GM19035 (cell line): ENCODE measurements at regions not wholly inside any gene's neighbourhood (a gene's known extent, or its start where the extent isn't known, plus 50 kb on each side); places are given as distances from the start of the nearest gene placed in this dataset.
"Not testable (repeated sequence)": the region's sequence is repeated elsewhere in the genome, so short reads cannot be mapped to it uniquely, and the experiment has no call there.

Source experiments
- ATAC-seq: cut with Tn5 transposase; IDR thresholded peaks from one replicate; pipeline ENCODE4 v1.9.1; 2021; ENCODE audit not compliant: unreplicated experiment

- ATAC-seq: no peak
Measured at GRCh38 chr16:51237861-51238378, 86.8 kb upstream of the SALL1 start.

- no peak for ATAC-seq
Measured at GRCh38 chr16:51237207-51237606, 86.1 kb upstream of the SALL1 start.

GRCh38 chr16:51236583-51236982, 85.5 kb upstream of the SALL1 start:
- ATAC-seq: no peak

GRCh38 chr16:51231702-51232101, 80.6 kb upstream of the SALL1 start:
- no peak for ATAC-seq

GRCh38 chr16:51230035-51230434, 79.0 kb upstream of the SALL1 start:
- not testable (repeated sequence) for ATAC-seq

- ATAC-seq: no peak
Measured at GRCh38 chr16:51228097-51228659, 77.1 kb upstream of the SALL1 start.

GRCh38 chr16:51225878-51226277, 74.8 kb upstream of the SALL1 start:
- no peak for ATAC-seq

GRCh38 chr16:51224317-51224716, 73.2 kb upstream of the SALL1 start:
- no peak for ATAC-seq

GRCh38 chr16:51222016-51222415, 70.9 kb upstream of the SALL1 start:
- ATAC-seq: no peak

- no peak for ATAC-seq
Measured at GRCh38 chr16:51211148-51211547, 60.1 kb upstream of the SALL1 start.

GRCh38 chr16:51210087-51210486, 59.0 kb upstream of the SALL1 start:
- no peak for ATAC-seq

- no peak for ATAC-seq
Measured at GRCh38 chr16:51201604-51202003, 50.5 kb upstream of the SALL1 start.
